ENCODE measurements at regions not wholly inside any gene's neighbourhood (a gene's known extent, or its start where the extent isn't known, plus 50 kb on each side); places are given as distances from the start of the nearest gene placed in this dataset.

- no peak for DNase-seq (ENCODE audit: low spot score)
Observed at GRCh38 chr7:96484845-96485244, 162.9 kb upstream of the SLC25A13 start.

- DNase-seq (ENCODE audit: low spot score): no peak
Observed at GRCh38 chr7:96484091-96484490, 162.2 kb upstream of the SLC25A13 start.

GRCh38 chr7:96481796-96482195 is 159.9 kb upstream of the SLC25A13 start:
- no peak for DNase-seq (ENCODE audit: low spot score)

GRCh38 chr7:96479015-96479645 is 157.2 kb upstream of the SLC25A13 start:
- DNase-seq (ENCODE audit: low spot score): no peak

GRCh38 chr7:96471606-96472005 is 149.7 kb upstream of the SLC25A13 start:
- DNase-seq (ENCODE audit: low spot score): no peak

GRCh38 chr7:96452146-96452545 is 130.2 kb upstream of the SLC25A13 start:
- DNase-seq (ENCODE audit: low spot score): no peak

- no peak for DNase-seq (ENCODE audit: low spot score)
Observed at GRCh38 chr7:96449094-96449493, 127.2 kb upstream of the SLC25A13 start.

- DNase-seq (ENCODE audit: low spot score): no peak
Observed at GRCh38 chr7:96447109-96447645, 125.3 kb upstream of the SLC25A13 start.

- no peak for DNase-seq (ENCODE audit: low spot score)
Observed at GRCh38 chr7:96441436-96442084, 119.7 kb upstream of the SLC25A13 start.

- no peak for DNase-seq (ENCODE audit: low spot score)
Observed at GRCh38 chr7:96440328-96440727, 118.4 kb upstream of the SLC25A13 start.

- DNase-seq (ENCODE audit: low spot score): no peak
Observed at GRCh38 chr7:96436880-96437279, 115.0 kb upstream of the SLC25A13 start.

GRCh38 chr7:96430356-96430755 is 108.5 kb upstream of the SLC25A13 start:
- no peak for DNase-seq (ENCODE audit: low spot score)

GRCh38 chr7:96427143-96427542 is 105.2 kb upstream of the SLC25A13 start:
- DNase-seq (ENCODE audit: low spot score): no peak

- DNase-seq (ENCODE audit: low spot score): no peak
Observed at GRCh38 chr7:96426685-96427084, 104.8 kb upstream of the SLC25A13 start.

- DNase-seq (ENCODE audit: low spot score): no peak
Observed at GRCh38 chr7:96426027-96426426, 104.1 kb upstream of the SLC25A13 start.

- DNase-seq (ENCODE audit: low spot score): no peak
Observed at GRCh38 chr7:96424411-96424810, 102.5 kb upstream of the SLC25A13 start.

GRCh38 chr7:96422388-96422787 is 100.5 kb upstream of the SLC25A13 start:
- no peak for DNase-seq (ENCODE audit: low spot score)

GRCh38 chr7:96418581-96418980 is 96.7 kb upstream of the SLC25A13 start:
- DNase-seq (ENCODE audit: low spot score): no peak

GRCh38 chr7:96417784-96418183 is 95.9 kb upstream of the SLC25A13 start:
- DNase-seq (ENCODE audit: low spot score): no peak

GRCh38 chr7:96416599-96416998 is 94.7 kb upstream of the SLC25A13 start:
- no peak for DNase-seq (ENCODE audit: low spot score)

GRCh38 chr7:96416116-96416515 is 94.2 kb upstream of the SLC25A13 start:
- DNase-seq (ENCODE audit: low spot score): no peak

- DNase-seq (ENCODE audit: low spot score): no peak
Observed at GRCh38 chr7:96415293-96415940, 93.5 kb upstream of the SLC25A13 start.

GRCh38 chr7:96414931-96415292 is 93.0 kb upstream of the SLC25A13 start:
- peak; percentile 16 for DNase-seq (ENCODE audit: low spot score)

All from CD4-positive, alpha-beta T cell treated with Interleukin-6 at 100 ng/mL for 8 hours (primary cell).